K562 (cell line): ENCODE measurements at regions not wholly inside any gene's neighbourhood (a gene's known extent, or its start where the extent isn't known, plus 50 kb on each side); places are given as distances from the start of the nearest gene placed in this dataset.

Source experiments
- ATAC-seq: fragments of 200-7000 bp; cut with Tn5 transposase; 3 replicates; pipeline ENCODE4 v1.9.1; 2020; ENCODE audit warnings: moderate library complexity
- BruUV-seq: library from RNA; stranded (reverse); fragments of 400-500 nt; replicated peaks from 2 replicates; lab custom pipeline; 2021; lab: Mats Ljungman, UMichigan
- CTCF ChIA-PET: fragments of 300-600 bp; formaldehyde crosslinking; extraction: SDS; loops from one replicate; lab custom pipeline; 2021; ENCODE audit warnings: low intra/inter-chr PET ratio; lab: Yijun Ruan, JAX
- POLR2A ChIA-PET: fragments of 300-600, 350-650 bp; sonication (Branson Sonifier 250); formaldehyde crosslinking; extraction: SDS; loops from one replicate; lab custom pipeline; 2021; ENCODE audit warnings: antibody characterized with exemption, inconsistent platforms; lab: Yijun Ruan, JAX
- DNase-seq, 4 experiments: peaks; one replicate each; pipeline versions ENCODE4 v3.0.0 to v3.0.0-alpha.2; 2011 to 2018; ENCODE audit warnings: low spot score in 3 of 4, mixed read lengths in 3 of 4; ENCODE audit errors: extremely low read depth in 1 of 4
- FAIRE-seq: peaks from 2 replicates; lab custom pipeline; 2011; peaks lifted over from hg19 to GRCh38; lab: Jason Lieb, UNC
- H2AFZ ChIP-seq: 2 replicates; pipeline ENCODE4 v1.6.0; 2011; ENCODE audit warnings: low read depth, low read length, control low read depth, inconsistent platforms
- H3K27ac ChIP-seq: fragments of 200-600 bp; 3 replicates; pipeline ENCODE4 v1.8.0; 2011; ENCODE audit warnings: low read depth, mild to moderate bottlenecking, control low read depth, inconsistent platforms, low read length, moderate library complexity, mixed read lengths; ENCODE audit errors: extremely low read depth
- H3K27me3 ChIP-seq, 2 experiments: fragments of 300-600 bp in 1 of 2; 2 replicates in 1 of 2; 3 replicates in 1 of 2; pipeline versions ENCODE4 v1.6.0 to v1.8.0; 2011; ENCODE audit warnings: inconsistent platforms in 2 of 2, low read length in 2 of 2, mild to moderate bottlenecking in 1 of 2, mixed read lengths in 1 of 2, moderate library complexity in 1 of 2; ENCODE audit not compliant: control insufficient read depth in 2 of 2, insufficient read depth in 2 of 2
- H3K36me3 ChIP-seq: fragments of 300-600 bp; 3 replicates; pipeline ENCODE4 v1.8.0; 2011; ENCODE audit warnings: mild to moderate bottlenecking, low read length, inconsistent platforms; ENCODE audit not compliant: control insufficient read depth, insufficient read depth
- H3K4me1 ChIP-seq, 2 experiments: fragments of 200-600 bp in 1 of 2; replicated peaks in 1 of 2; 2 replicates in 1 of 2; 3 replicates in 1 of 2; pipeline versions ENCODE4 v1.5.1 to v1.8.0; 2011; ENCODE audit warnings: inconsistent platforms in 2 of 2, low read length in 2 of 2, mild to moderate bottlenecking in 1 of 2, mixed read lengths in 1 of 2, moderate library complexity in 1 of 2; ENCODE audit not compliant: control insufficient read depth in 2 of 2, insufficient read depth in 2 of 2
- H3K4me2 ChIP-seq: 2 replicates; pipeline ENCODE4 v1.6.1; 2011; ENCODE audit warnings: low read length, control low read depth, inconsistent platforms, mixed read lengths; ENCODE audit not compliant: insufficient read depth
- H3K4me3 ChIP-seq: fragments of 200-600 bp; sonication (generic), shearing (Covaris generic); 2 replicates; pipeline ENCODE4 v1.5.1; 2016; ENCODE audit warnings: control low read depth, inconsistent platforms
- H3K79me2 ChIP-seq: fragments of 200-600 bp; 3 replicates; pipeline ENCODE4 v1.8.0; 2011; ENCODE audit warnings: low read length, inconsistent platforms; ENCODE audit not compliant: control insufficient read depth, insufficient read depth
- H3K9ac ChIP-seq, 2 experiments: 2 replicates each; pipeline versions ENCODE4 v1.6.0 to v1.6.1; 2011; ENCODE audit warnings: low read depth in 2 of 2, low read length in 2 of 2, control low read depth in 1 of 2, inconsistent platforms in 1 of 2, mild to moderate bottlenecking in 1 of 2, mixed read lengths in 1 of 2; ENCODE audit not compliant: insufficient read depth in 1 of 2
- H3K9me1 ChIP-seq: one replicate; pipeline ENCODE4 v1.6.0; 2011; ENCODE audit warnings: inconsistent platforms, mild to moderate bottlenecking, low read length, moderate library complexity; ENCODE audit not compliant: control insufficient read depth, insufficient read depth
- H3K9me3 ChIP-seq: replicated peaks from 2 replicates; pipeline ENCODE4 v1.5.1; 2011; ENCODE audit warnings: low read depth, low read length, inconsistent platforms; ENCODE audit not compliant: control insufficient read depth, insufficient read depth
- H4K20me1 ChIP-seq: replicated peaks from 2 replicates; pipeline ENCODE4 v1.6.1; 2011; ENCODE audit warnings: low read length, inconsistent platforms, mixed read lengths; ENCODE audit not compliant: control insufficient read depth, insufficient read depth
- BRCA1 ChIP-seq, 2 experiments: fragments of 450-650 bp in 1 of 2; sonication (generic) in 1 of 2; formaldehyde crosslinking in 1 of 2; IDR thresholded peaks; 2 replicates each; pipeline versions ENCODE4 v1.5.0 to v1.6.1; 2017 to 2020; ENCODE audit warnings: mild to moderate bottlenecking in 1 of 2, missing genetic modification reagents in 1 of 2
- NFIC ChIP-seq: fragments of 450-650 bp; IDR thresholded peaks from 2 replicates; pipeline ENCODE4 v1.6.1; 2017; ENCODE audit warnings: mild to moderate bottlenecking, inconsistent platforms
- PTRF ChIP-seq: fragments of 450-650 bp; IDR thresholded peaks from 2 replicates; pipeline ENCODE4 v1.6.1; 2016; ENCODE audit warnings: mild to moderate bottlenecking, missing genetic modification characterization, missing compliant biosample characterization
- SLC30A9 ChIP-seq: fragments of 250-450 bp; sonication (Bioruptor Pico); IDR thresholded peaks from 2 replicates; pipeline ENCODE4 v1.8.0; 2022; ENCODE audit warnings: mild to moderate bottlenecking, moderate library complexity
- SMAD2 ChIP-seq: fragments of 150-350 bp; IDR thresholded peaks from 2 replicates; pipeline ENCODE4 v1.6.1; 2014; ENCODE audit warnings: low read depth, mild to moderate bottlenecking, low read length
- ZNF133 ChIP-seq: fragments of 250-450 bp; sonication (Bioruptor Pico); IDR thresholded peaks from 2 replicates; pipeline ENCODE4 v1.4.0; 2020; ENCODE audit warnings: mild to moderate bottlenecking
- ZNF239 ChIP-seq: fragments of 250-450 bp; sonication (Bioruptor Pico); IDR thresholded peaks from 2 replicates; pipeline ENCODE4 v1.4.0; 2020; ENCODE audit warnings: mild to moderate bottlenecking
- ZNF589 ChIP-seq: fragments of 200-800 bp; sonication (Bioruptor generic); IDR thresholded peaks from 2 replicates; pipeline ENCODE4 v1.6.1; 2016; ENCODE audit warnings: low read depth, missing genetic modification characterization, missing compliant biosample characterization
- ZSCAN29 ChIP-seq: fragments of 450-650 bp; IDR thresholded peaks from 2 replicates; pipeline ENCODE4 v1.6.1; 2017
- WGBS: fragments of 100-300 bp; shearing (Covaris generic); methylation state at CpG from one replicate; pipeline ENCODE4 v1.1.6; 2016; ENCODE audit warnings: low coverage, mixed read lengths; ENCODE audit not compliant: insufficient coverage; ENCODE audit errors: missing lambda C conversion rate; 5-methylcytosine and 5-hydroxymethylcytosine counted together
- in situ Hi-C: fragments of 300-500 bp; cut with MboI; formaldehyde crosslinking; loops from 4 replicates; pipeline ENCODE4 v1.15.0; 2018; ENCODE audit warnings: inconsistent platforms, mixed read lengths
- intact Hi-C: fragments of 100-400 bp; cut with micrococcal nuclease; formaldehyde crosslinking; loops from 2 replicates; pipeline ENCODE4 v1.14.2; 2022

DNA sequence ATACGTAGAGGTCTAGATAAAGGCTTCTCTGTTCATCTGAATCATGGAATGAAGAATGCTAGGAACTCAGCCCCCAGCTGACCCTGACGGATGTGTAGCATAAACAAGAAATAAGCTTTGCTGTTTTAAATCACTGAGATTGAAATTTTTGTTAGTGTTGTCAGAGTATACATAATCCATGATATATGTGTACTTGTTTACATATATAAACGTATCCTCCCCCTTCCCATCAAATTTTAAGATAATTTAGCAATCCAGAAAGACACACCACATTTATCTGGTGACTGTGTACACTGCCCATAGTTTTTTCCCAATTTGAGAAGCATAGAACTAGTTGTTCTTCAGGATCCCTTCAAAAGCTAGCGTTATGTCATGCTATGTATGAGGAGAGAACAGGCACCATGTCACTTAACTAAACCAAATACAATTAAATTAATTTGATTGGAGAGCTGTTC lies 80.8 kb upstream of the OSMR start:
- Histone ChIP-seq H4K20me1 (no peaks in the 10 kb centered on the region), H3K4me3 (no peak overlapping the region), H3K79me2 (no peaks in the 10 kb centered on the region), H3K36me3 (no peaks in the 10 kb centered on the region), H3K27ac (no peak overlapping the region), H3K9me3 (no peaks in the 10 kb centered on the region), H3K9me1 (no peaks in the 10 kb centered on the region), H3K9ac (no peak overlapping the region), H3K4me2 (no peak overlapping the region), H3K27me3 (no peaks in the 10 kb centered on the region; a peak in 1 of 5 replicates), H3K4me1 (no peaks in the 10 kb centered on the region), H2AFZ (no peak overlapping the region)
- intact Hi-C loops: no loop called here
- BruUV-seq: no TSS peak
- FAIRE-seq (no peak), DNase-seq (no peak), ATAC-seq (no peak)
- ChIA-PET CTCF (no interaction called here), POLR2A (no interaction called here)
- TF ChIP-seq ZNF239 (CRISPR knock-in tag) (no peak), ZNF133 (CRISPR knock-in tag) (no peak)
- in situ Hi-C loops: loop anchor here (10.0 kb wide), 1 partner anchor 980 kb away; no protein-coding TSS in a partner anchor
- WGBS: 0% methylated on average over 4 of the region's 4 CpGs

DNA sequence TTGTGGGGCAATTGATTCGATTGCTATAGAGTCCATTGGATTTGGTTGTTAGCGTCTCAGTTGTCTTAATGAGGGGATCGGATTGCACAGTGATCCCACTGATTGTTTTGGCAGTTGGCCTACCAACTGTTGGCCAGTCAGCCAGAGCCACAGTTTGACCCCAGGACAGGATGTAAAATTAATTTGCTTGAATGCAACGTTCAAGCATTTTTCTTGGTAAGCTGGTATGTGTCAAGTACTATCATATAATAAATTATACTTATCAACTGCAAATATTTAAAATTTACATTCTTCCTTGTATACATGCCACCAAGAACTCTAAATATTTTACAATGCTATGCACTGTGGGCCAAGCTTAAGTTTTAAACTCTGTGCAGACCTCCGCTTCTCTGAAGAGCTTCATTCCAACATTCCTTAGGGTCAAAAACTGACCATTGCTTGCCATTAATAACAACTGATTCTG lies 80.4 kb upstream of the OSMR start:
- Histone ChIP-seq H3K4me1 (no peaks in the 10 kb centered on the region), H3K9ac (no peak overlapping the region), H4K20me1 (no peaks in the 10 kb centered on the region), H3K4me2 (no peak overlapping the region), H3K9me1 (no peaks in the 10 kb centered on the region), H3K36me3 (no peaks in the 10 kb centered on the region), H3K9me3 (no peaks in the 10 kb centered on the region), H3K79me2 (no peaks in the 10 kb centered on the region), H3K4me3 (no peak overlapping the region), H3K27ac (no peak overlapping the region), H2AFZ (no peak overlapping the region), H3K27me3 (peaks cover 0 to 3% of the 10 kb centered on the region in 2 experiments; a peak in 1 of 5 replicates)
- in situ Hi-C loops: loop anchor here (10.0 kb wide), 1 partner anchor 979 kb away; no protein-coding TSS in a partner anchor
- no TSS peak for BruUV-seq
- ChIA-PET CTCF (no interaction called here), POLR2A (no interaction called here)
- intact Hi-C loops: no loop called here
- no peak for FAIRE-seq
- TF ChIP-seq SMAD2 (no peak), PTRF (no peak), NFIC (no peak), ZNF589 (CRISPR knock-in tag) (no peak), SLC30A9 (CRISPR knock-in tag) (no peak), BRCA1 (IDR thresholded peaks at IDR 0.05) (no peak), BRCA1 (CRISPR knock-in tag; IDR thresholded peaks at IDR 0.05) (no peak), ZSCAN29 (no peak)
- 0% methylated on average over 5 of the region's 5 CpGs for WGBS
- no peak for ATAC-seq
- no peak for DNase-seq
